ENCODE measurements at regions not wholly inside any gene's neighbourhood (a gene's known extent, or its start where the extent isn't known, plus 50 kb on each side); places are given as distances from the start of the nearest gene placed in this dataset.

GRCh38 chr1:17913326-17914115 lies 158.4 kb downstream of the ACTL8 start:
- no peak overlapping the region for H3K27ac ChIP-seq
- H3K9me3 ChIP-seq = no peaks in the 10 kb centered on the region
- H3K27me3 ChIP-seq = no peaks in the 10 kb centered on the region
- no peaks in the 10 kb centered on the region for H3K36me3 ChIP-seq
- H3K4me3 ChIP-seq = no peak overlapping the region
- no peak for TF ChIP-seq CTCF (IDR thresholded peaks at IDR 0.05)
- DNase-seq (ENCODE audit: low spot score in 2 of 2) = no peak
- intact Hi-C loops (cut with DNase I) = no loop called here
- no peaks in the 10 kb centered on the region for H3K4me1 ChIP-seq

DNA sequence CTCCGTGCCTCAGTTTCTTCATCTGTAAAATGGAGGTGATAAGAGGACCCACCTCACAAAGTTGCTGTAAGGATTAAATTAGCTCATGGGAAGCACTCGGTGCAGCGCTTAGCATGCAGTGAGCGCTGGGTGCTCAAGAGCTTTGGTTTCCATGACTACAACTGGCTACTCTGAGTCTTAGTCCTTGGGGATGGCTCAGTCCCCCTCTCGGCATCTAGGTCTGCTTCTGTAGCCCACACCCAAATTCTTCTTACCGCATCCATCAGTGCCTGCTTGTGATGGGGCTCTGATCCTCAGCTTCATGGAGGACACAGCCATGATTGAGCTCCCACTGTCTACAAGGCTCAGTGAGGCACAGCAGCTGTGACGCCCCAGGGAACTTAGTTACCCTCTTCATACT lies 159.0 kb downstream of the ACTL8 start:
- intact Hi-C loops (cut with DNase I) = no loop called here
- H3K36me3 ChIP-seq = no peaks in the 10 kb centered on the region
- H3K4me1 ChIP-seq = no peaks in the 10 kb centered on the region
- H3K27ac ChIP-seq = no peak overlapping the region
- no peak overlapping the region for H3K4me3 ChIP-seq
- TF ChIP-seq CTCF (IDR thresholded peaks at IDR 0.05) = no peak
- DNase-seq (ENCODE audit: low spot score in 2 of 2) = no peak
- H3K27me3 ChIP-seq = no peaks in the 10 kb centered on the region
- H3K9me3 ChIP-seq = no peaks in the 10 kb centered on the region

- no peak overlapping the region for H3K4me3 ChIP-seq
- H3K27ac ChIP-seq = no peak overlapping the region
- no peak for TF ChIP-seq CTCF (IDR thresholded peaks at IDR 0.05)
- intact Hi-C loops (cut with DNase I) = no loop called here
- no peaks in the 10 kb centered on the region for H3K27me3 ChIP-seq
- no peaks in the 10 kb centered on the region for H3K36me3 ChIP-seq
- H3K4me1 ChIP-seq = no peaks in the 10 kb centered on the region
- no peak for DNase-seq (ENCODE audit: low spot score in 2 of 2)
- no peaks in the 10 kb centered on the region for H3K9me3 ChIP-seq
Measured at GRCh38 chr1:17914987-17915386, 159.9 kb downstream of the ACTL8 start.

- H3K27ac ChIP-seq = no peak overlapping the region
- no peak for DNase-seq (ENCODE audit: low spot score in 2 of 2)
- no peaks in the 10 kb centered on the region for H3K36me3 ChIP-seq
- TF ChIP-seq CTCF (IDR thresholded peaks at IDR 0.05) = no peak
- H3K9me3 ChIP-seq = no peaks in the 10 kb centered on the region
- intact Hi-C loops (cut with DNase I) = no loop called here
- H3K4me1 ChIP-seq = no peaks in the 10 kb centered on the region
- H3K4me3 ChIP-seq = no peak overlapping the region
- no peaks in the 10 kb centered on the region for H3K27me3 ChIP-seq
Measured at GRCh38 chr1:17915511-17916197, 160.5 kb downstream of the ACTL8 start.

- Histone ChIP-seq H3K9me3 (no peaks in the 10 kb centered on the region), H3K4me3 (no peak overlapping the region), H3K36me3 (no peaks in the 10 kb centered on the region), H3K4me1 (no peaks in the 10 kb centered on the region), H3K27ac (no peak overlapping the region), H3K27me3 (no peaks in the 10 kb centered on the region)
- DNase-seq (ENCODE audit: low spot score in 2 of 2) = no peak
- intact Hi-C loops (cut with DNase I) = no loop called here
- TF ChIP-seq CTCF (IDR thresholded peaks at IDR 0.05) = no peak
Measured at GRCh38 chr1:17916702-17917101, 161.6 kb downstream of the ACTL8 start.
